ENCODE measurements at regions not wholly inside any gene's neighbourhood (a gene's known extent, or its start where the extent isn't known, plus 50 kb on each side); places are given as distances from the start of the nearest gene placed in this dataset.

- TF ChIP-seq CTCF (IDR thresholded peaks at IDR 0.05) (no peak), POLR2A (IDR thresholded peaks at IDR 0.05) (no peak)
Observed at GRCh38 chr3:35067750-35068149, 571.6 kb upstream of the ARPP21 start.

Measured in esophagus squamous epithelium (tissue), 4 donors.